ENCODE measurements at regions not wholly inside any gene's neighbourhood (a gene's known extent, or its start where the extent isn't known, plus 50 kb on each side); places are given as distances from the start of the nearest gene placed in this dataset.

GRCh38 chr6:19731282-19731681, 105.9 kb upstream of the ID4 start:
- DNase-seq (ENCODE audit: low read depth): no peak
- no peak overlapping the region for H3K4me3 ChIP-seq (ENCODE audit: low read depth, low read length)
- TF ChIP-seq CTCF (IDR thresholded peaks at IDR 0.05; ENCODE audit: low read depth, low read length, missing control alignments): no peak

GRCh38 chr6:19734061-19734460, 103.1 kb upstream of the ID4 start:
- H3K4me3 ChIP-seq (ENCODE audit: low read depth, low read length): no peak overlapping the region
- no peak for TF ChIP-seq CTCF (IDR thresholded peaks at IDR 0.05; ENCODE audit: low read depth, low read length, missing control alignments)
- DNase-seq (ENCODE audit: low read depth): no peak

GRCh38 chr6:19734519-19734918, 102.7 kb upstream of the ID4 start:
- no peak for DNase-seq (ENCODE audit: low read depth)
- no peak for TF ChIP-seq CTCF (IDR thresholded peaks at IDR 0.05; ENCODE audit: low read depth, low read length, missing control alignments)
- no peak overlapping the region for H3K4me3 ChIP-seq (ENCODE audit: low read depth, low read length)

GRCh38 chr6:19736066-19736465, 101.1 kb upstream of the ID4 start:
- DNase-seq (ENCODE audit: low read depth): no peak
- no peak overlapping the region for H3K4me3 ChIP-seq (ENCODE audit: low read depth, low read length)
- TF ChIP-seq CTCF (IDR thresholded peaks at IDR 0.05; ENCODE audit: low read depth, low read length, missing control alignments): no peak

GRCh38 chr6:19738010-19738409, 99.2 kb upstream of the ID4 start:
- no peak for DNase-seq (ENCODE audit: low read depth)
- H3K4me3 ChIP-seq (ENCODE audit: low read depth, low read length): no peak overlapping the region
- TF ChIP-seq CTCF (IDR thresholded peaks at IDR 0.05; ENCODE audit: low read depth, low read length, missing control alignments): no peak

- H3K4me3 ChIP-seq (ENCODE audit: low read depth, low read length): no peak overlapping the region
- TF ChIP-seq CTCF (IDR thresholded peaks at IDR 0.05; ENCODE audit: low read depth, low read length, missing control alignments): no peak
- no peak for DNase-seq (ENCODE audit: low read depth)
These were observed 87.4 kb upstream of the ID4 start for GRCh38 chr6:19749722-19750121.

- H3K4me3 ChIP-seq (ENCODE audit: low read depth, low read length): no peak overlapping the region
- DNase-seq (ENCODE audit: low read depth): no peak
- TF ChIP-seq CTCF (IDR thresholded peaks at IDR 0.05; ENCODE audit: low read depth, low read length, missing control alignments): no peak
These were observed 84.4 kb upstream of the ID4 start for GRCh38 chr6:19752746-19753145.

Data from GM12864 (cell line).